CD14-positive monocyte (primary cell): ENCODE measurements at regions not wholly inside any gene's neighbourhood (a gene's known extent, or its start where the extent isn't known, plus 50 kb on each side); places are given as distances from the start of the nearest gene placed in this dataset.

ENCODE experiments used
- DNase-seq, 3 donors: peaks; one replicate each; pipeline ENCODE4 v3.0.0-alpha.2; 2011 to 2022
- H2AFZ ChIP-seq: 2 replicates; pipeline ENCODE4 v1.6.0; 2012; ENCODE audit warnings: mild to moderate bottlenecking, low read depth, low read length, inconsistent platforms; ENCODE audit not compliant: insufficient read depth, poor library complexity, severe bottlenecking
- H3K27ac ChIP-seq, 2 donors: 1 replicate in 1 of 2; 2 replicates in 1 of 2; pipeline ENCODE4 v1.5.1; 2012 to 2013; ENCODE audit warnings: low read length in 2 of 2, control low read depth in 1 of 2, inconsistent platforms in 1 of 2, low read depth in 1 of 2, mild to moderate bottlenecking in 1 of 2
- H3K27me3 ChIP-seq, 2 donors: one replicate each; pipeline versions ENCODE4 v1.6.0 to v1.6.1; 2011 to 2013; ENCODE audit warnings: low read length in 2 of 2; ENCODE audit not compliant: control insufficient read depth in 2 of 2, insufficient read depth in 2 of 2
- H3K36me3 ChIP-seq, 2 donors: replicated peaks in 1 of 2; 1 replicate in 1 of 2; 2 replicates in 1 of 2; pipeline versions ENCODE4 v1.5.1 to v1.6.1; 2012 to 2013; ENCODE audit warnings: low read length in 2 of 2, control low read depth in 1 of 2, inconsistent platforms in 1 of 2, mild to moderate bottlenecking in 1 of 2; ENCODE audit not compliant: insufficient read depth in 2 of 2, control insufficient read depth in 1 of 2
- H3K4me1 ChIP-seq, 2 donors: 1 replicate in 1 of 2; 2 replicates in 1 of 2; pipeline versions ENCODE4 v1.5.1 to v1.6.1; 2012 to 2013; ENCODE audit warnings: low read length in 2 of 2, control low read depth in 1 of 2, inconsistent platforms in 1 of 2, mild to moderate bottlenecking in 1 of 2, moderate library complexity in 1 of 2; ENCODE audit not compliant: insufficient read depth in 2 of 2, control insufficient read depth in 1 of 2
- H3K4me2 ChIP-seq: replicated peaks from 2 replicates; pipeline ENCODE3; 2012; ENCODE audit warnings: low read length, moderate library complexity, mild to moderate bottlenecking; ENCODE audit not compliant: poor library complexity, severe bottlenecking; ENCODE audit errors: extremely low read depth
- H3K4me3 ChIP-seq, 3 experiments: fragments of 200-600 bp in 1 of 3; sonication (generic) in 1 of 3; replicated peaks in 1 of 3; 1 replicate in 2 of 3; 2 replicates in 1 of 3; pipeline ENCODE4 v1.5.1; 2011 to 2013; ENCODE audit warnings: low read length in 3 of 3, mild to moderate bottlenecking in 3 of 3, control low read depth in 2 of 3, low read depth in 2 of 3, inconsistent platforms in 1 of 3, moderate library complexity in 1 of 3
- H3K79me2 ChIP-seq: 2 replicates; pipeline ENCODE4 v1.6.0; 2012; ENCODE audit warnings: mild to moderate bottlenecking, control low read depth, inconsistent platforms, low read length, moderate library complexity; ENCODE audit not compliant: insufficient read depth
- H3K9ac ChIP-seq: 2 replicates; pipeline ENCODE4 v1.6.0; 2017; ENCODE audit warnings: low read length, mild to moderate bottlenecking; ENCODE audit not compliant: insufficient read depth, poor library complexity, severe bottlenecking
- H3K9me3 ChIP-seq, 2 donors: replicated peaks in 1 of 2; 1 replicate in 1 of 2; 2 replicates in 1 of 2; pipeline versions ENCODE4 v1.5.1 to v1.6.1; 2012 to 2013; ENCODE audit warnings: low read length in 2 of 2, control low read depth in 1 of 2; ENCODE audit not compliant: control insufficient read depth in 1 of 2, insufficient read depth in 1 of 2
- H4K20me1 ChIP-seq: 2 replicates; pipeline ENCODE4 v1.6.0; 2012; ENCODE audit warnings: mild to moderate bottlenecking, low read length, control low read depth, moderate library complexity; ENCODE audit not compliant: insufficient read depth
- H3K27ac Mint-ChIP-seq, 7 donors: one replicate each; pipeline ENCODE4 v1.8.0; 2020; ENCODE audit warnings: mild to moderate bottlenecking in 7 of 7, mixed read lengths in 7 of 7, moderate library complexity in 6 of 7, inconsistent platforms in 2 of 7
- H3K27me3 Mint-ChIP-seq, 3 donors: one replicate each; pipeline ENCODE4 v1.8.0; 2021 to 2022; ENCODE audit warnings: low read depth in 3 of 3, mild to moderate bottlenecking in 3 of 3, mixed read lengths in 3 of 3, moderate library complexity in 3 of 3, inconsistent platforms in 1 of 3
- H3K36me3 Mint-ChIP-seq, 2 donors: one replicate each; pipeline ENCODE4 v1.8.0; 2020; ENCODE audit warnings: mixed read lengths in 2 of 2, inconsistent platforms in 1 of 2, mild to moderate bottlenecking in 1 of 2
- H3K4me1 Mint-ChIP-seq: one replicate; pipeline ENCODE4 v1.8.0; 2020; ENCODE audit warnings: mild to moderate bottlenecking, mixed read lengths
- H3K4me3 Mint-ChIP-seq, 2 donors: one replicate each; pipeline ENCODE4 v1.8.0; 2020; ENCODE audit warnings: mild to moderate bottlenecking in 2 of 2, mixed read lengths in 2 of 2, moderate library complexity in 1 of 2
- H3K9me3 Mint-ChIP-seq, 7 donors: one replicate each; pipeline ENCODE4 v1.8.0; 2020 to 2022; ENCODE audit warnings: mixed read lengths in 7 of 7, mild to moderate bottlenecking in 6 of 7, moderate library complexity in 6 of 7, inconsistent platforms in 2 of 7
- CTCF ChIP-seq: fragments of 200-600 bp; IDR thresholded peaks from one replicate; pipeline ENCODE4 v1.8.0; 2022; ENCODE audit warnings: antibody characterized with exemption, mild to moderate bottlenecking
- WGBS: methylation state at CpG from one replicate; pipeline ENCODE4 v1.1.5; 2013; ENCODE audit warnings: missing lambda C conversion rate; ENCODE audit not compliant: insufficient coverage; 5-methylcytosine and 5-hydroxymethylcytosine counted together
- intact Hi-C, 2 donors: fragments of 100-400 bp; cut with micrococcal nuclease; formaldehyde crosslinking; loops; one replicate each; pipeline versions ENCODE4 v1.15.0 to v1.15.1; 2023

- Histone ChIP-seq H3K4me2 (no peak overlapping the region), H3K9me3 (no peaks in the 10 kb centered on the region), H4K20me1 (no peaks in the 10 kb centered on the region), H3K9ac (no peak overlapping the region), H3K27me3 (no peaks in the 10 kb centered on the region), H3K27ac (no peak overlapping the region), H2AFZ (no peak overlapping the region), H3K4me1 (no peaks in the 10 kb centered on the region), H3K4me3 (no peak overlapping the region), H3K79me2 (no peaks in the 10 kb centered on the region), H3K36me3 (no peaks in the 10 kb centered on the region)
- H3K4me1 Mint-ChIP-seq, result no peaks in the 10 kb centered on the region
- no peaks in the 10 kb centered on the region for H3K27me3 Mint-ChIP-seq
- no peak overlapping the region for H3K4me3 Mint-ChIP-seq
- intact Hi-C loops, result no loop called here
- TF ChIP-seq CTCF, result no peak
- no peaks in the 10 kb centered on the region for H3K36me3 Mint-ChIP-seq
- H3K9me3 Mint-ChIP-seq, result peaks cover 0 to 5% (median 0%) of the 10 kb centered on the region in 7 donors
- WGBS, result no CpG with 5 or more reads among the region's 1 CpG
- DNase-seq, result no peak
- no peak overlapping the region for H3K27ac Mint-ChIP-seq
These were observed 365.2 kb upstream of the MPDZ start for GRCh38 chr9:13644675-13645074.

- no peak overlapping the region for H3K4me2 ChIP-seq
- no peaks in the 10 kb centered on the region for H3K9me3 ChIP-seq
- no peaks in the 10 kb centered on the region for H3K79me2 ChIP-seq
- H2AFZ ChIP-seq, result no peak overlapping the region
- no peaks in the 10 kb centered on the region for H3K36me3 Mint-ChIP-seq
- H3K4me1 ChIP-seq, result no peaks in the 10 kb centered on the region
- intact Hi-C loops, result no loop called here
- H3K4me3 Mint-ChIP-seq, result no peak overlapping the region
- H3K27ac Mint-ChIP-seq, result no peak overlapping the region
- peaks cover 0 to 8% (median 0%) of the 10 kb centered on the region in 7 donors for H3K9me3 Mint-ChIP-seq
- H3K4me1 Mint-ChIP-seq, result no peaks in the 10 kb centered on the region
- no peaks in the 10 kb centered on the region for H3K36me3 ChIP-seq
- H3K9ac ChIP-seq, result no peak overlapping the region
- no peak for DNase-seq
- peaks cover 0 to under 1% (median 0%) of the 10 kb centered on the region in 3 donors for H3K27me3 Mint-ChIP-seq
- H3K4me3 ChIP-seq, result no peak overlapping the region
- no peaks in the 10 kb centered on the region for H4K20me1 ChIP-seq
- no peak for TF ChIP-seq CTCF
- H3K27ac ChIP-seq, result no peak overlapping the region
- H3K27me3 ChIP-seq, result no peaks in the 10 kb centered on the region
- WGBS, result no CpG with 5 or more reads among the region's 2 CpGs
These were observed 363.2 kb upstream of the MPDZ start for GRCh38 chr9:13642646-13643045.
